HG03558 (cell line): ENCODE measurements at regions not wholly inside any gene's neighbourhood (a gene's known extent, or its start where the extent isn't known, plus 50 kb on each side); places are given as distances from the start of the nearest gene placed in this dataset.

ENCODE experiments used
- ATAC-seq: cut with Tn5 transposase; IDR thresholded peaks from one replicate; pipeline ENCODE4 v1.9.1; 2021; ENCODE audit warnings: moderate number of reproducible peaks; ENCODE audit not compliant: unreplicated experiment; ENCODE audit errors: extremely low read depth

GRCh38 chr21:15227919-15228318 lies 163.1 kb upstream of the NRIP1 start:
- ATAC-seq = no peak

GRCh38 chr21:15229390-15229789 lies 164.6 kb upstream of the NRIP1 start:
- ATAC-seq = no peak

GRCh38 chr21:15233611-15234010 lies 168.8 kb upstream of the NRIP1 start:
- no peak for ATAC-seq

GRCh38 chr21:15236111-15236510 lies 171.3 kb upstream of the NRIP1 start:
- ATAC-seq = no peak

- ATAC-seq = no peak
These were observed 176.0 kb upstream of the NRIP1 start for GRCh38 chr21:15240848-15241247.

- no peak for ATAC-seq
These were observed 177.4 kb upstream of the NRIP1 start for GRCh38 chr21:15241997-15242736.

- ATAC-seq = no peak
These were observed 178.1 kb upstream of the NRIP1 start for GRCh38 chr21:15242906-15243305.

- ATAC-seq = no peak
These were observed 178.6 kb upstream of the NRIP1 start for GRCh38 chr21:15243406-15243805.

GRCh38 chr21:15247613-15248012 lies 182.8 kb upstream of the NRIP1 start:
- no peak for ATAC-seq

GRCh38 chr21:15249285-15249993 lies 184.6 kb upstream of the NRIP1 start:
- no peak for ATAC-seq

- ATAC-seq = no peak
These were observed 185.6 kb upstream of the NRIP1 start for GRCh38 chr21:15250384-15250783.

GRCh38 chr21:15252431-15252830 lies 187.6 kb upstream of the NRIP1 start:
- no peak for ATAC-seq

GRCh38 chr21:15254111-15254510 lies 189.3 kb upstream of the NRIP1 start:
- no peak for ATAC-seq

GRCh38 chr21:15255261-15255660 lies 190.5 kb upstream of the NRIP1 start:
- ATAC-seq = no peak

- no peak for ATAC-seq
These were observed 191.0 kb upstream of the NRIP1 start for GRCh38 chr21:15255763-15256162.

- no peak for ATAC-seq
These were observed 192.2 kb upstream of the NRIP1 start for GRCh38 chr21:15256996-15257395.

- no peak for ATAC-seq
These were observed 192.8 kb upstream of the NRIP1 start for GRCh38 chr21:15257646-15258045.

- no peak for ATAC-seq
These were observed 195.0 kb upstream of the NRIP1 start for GRCh38 chr21:15259824-15260223.

GRCh38 chr21:15260604-15261003 lies 195.8 kb upstream of the NRIP1 start:
- ATAC-seq = no peak

GRCh38 chr21:15264084-15264665 lies 199.4 kb upstream of the NRIP1 start:
- no peak for ATAC-seq

- no peak for ATAC-seq
These were observed 207.4 kb upstream of the NRIP1 start for GRCh38 chr21:15272171-15272570.
